GM12872 (cell line): ENCODE measurements at regions not wholly inside any gene's neighbourhood (a gene's known extent, or its start where the extent isn't known, plus 50 kb on each side); places are given as distances from the start of the nearest gene placed in this dataset.

Experiments used
- TF ChIP-seq, protein P1 (sequence below): IDR thresholded peaks from 3 replicates; pipeline ENCODE4 v1.5.1; 2011; ENCODE audit warnings: low read depth, mild to moderate bottlenecking, low read length, moderate library complexity; ENCODE audit not compliant: insufficient read depth

DNA sequence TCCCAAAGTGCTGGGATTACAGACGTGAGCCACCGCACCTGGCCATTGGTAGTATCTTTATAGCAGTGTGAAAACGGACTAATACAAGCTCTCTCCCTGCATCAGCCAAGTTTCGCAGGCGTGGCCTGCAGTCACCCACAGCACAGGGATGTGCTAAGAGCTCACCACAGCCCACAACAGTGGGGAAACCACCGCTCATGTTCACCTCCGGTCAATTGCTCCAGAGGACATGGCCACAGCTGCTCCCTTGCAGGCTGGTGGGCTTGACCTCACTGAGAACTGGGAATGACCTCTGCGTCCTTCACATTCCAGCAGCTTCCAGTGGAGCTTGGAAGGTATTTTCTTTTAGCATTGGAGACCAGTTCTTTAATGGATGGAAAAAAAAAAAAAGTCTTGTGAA, 156.4 kb downstream of the KCTD15 start:
- TF ChIP-seq, protein P1, sequence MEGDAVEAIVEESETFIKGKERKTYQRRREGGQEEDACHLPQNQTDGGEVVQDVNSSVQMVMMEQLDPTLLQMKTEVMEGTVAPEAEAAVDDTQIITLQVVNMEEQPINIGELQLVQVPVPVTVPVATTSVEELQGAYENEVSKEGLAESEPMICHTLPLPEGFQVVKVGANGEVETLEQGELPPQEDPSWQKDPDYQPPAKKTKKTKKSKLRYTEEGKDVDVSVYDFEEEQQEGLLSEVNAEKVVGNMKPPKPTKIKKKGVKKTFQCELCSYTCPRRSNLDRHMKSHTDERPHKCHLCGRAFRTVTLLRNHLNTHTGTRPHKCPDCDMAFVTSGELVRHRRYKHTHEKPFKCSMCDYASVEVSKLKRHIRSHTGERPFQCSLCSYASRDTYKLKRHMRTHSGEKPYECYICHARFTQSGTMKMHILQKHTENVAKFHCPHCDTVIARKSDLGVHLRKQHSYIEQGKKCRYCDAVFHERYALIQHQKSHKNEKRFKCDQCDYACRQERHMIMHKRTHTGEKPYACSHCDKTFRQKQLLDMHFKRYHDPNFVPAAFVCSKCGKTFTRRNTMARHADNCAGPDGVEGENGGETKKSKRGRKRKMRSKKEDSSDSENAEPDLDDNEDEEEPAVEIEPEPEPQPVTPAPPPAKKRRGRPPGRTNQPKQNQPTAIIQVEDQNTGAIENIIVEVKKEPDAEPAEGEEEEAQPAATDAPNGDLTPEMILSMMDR: no peak

- TF ChIP-seq, protein P1: no peak
These were observed 156.9 kb downstream of the KCTD15 start for GRCh38 chr19:33953592-33953991.

GRCh38 chr19:33954686-33955085, 158.0 kb downstream of the KCTD15 start:
- TF ChIP-seq, protein P1: no peak

GRCh38 chr19:33956941-33957340, 160.3 kb downstream of the KCTD15 start:
- TF ChIP-seq, protein P1: no peak

DNA sequence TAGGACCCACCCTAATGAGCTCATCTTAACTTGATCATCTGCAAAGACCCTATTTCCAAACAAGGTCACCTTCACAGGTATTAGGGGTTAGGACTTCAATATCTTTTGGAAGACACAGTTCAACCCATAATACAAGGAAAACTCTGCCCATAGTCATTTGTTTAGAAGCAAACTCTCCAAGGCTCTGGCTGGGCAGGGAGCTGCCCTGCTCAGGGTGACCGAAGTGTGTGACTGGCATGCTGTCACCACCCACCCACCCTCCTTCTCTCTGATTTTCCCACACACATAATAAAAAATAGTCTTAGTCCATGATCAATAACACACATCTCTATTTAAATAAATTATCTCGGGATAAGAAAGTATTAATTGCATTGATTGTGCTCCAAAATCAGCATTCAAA, 161.1 kb downstream of the KCTD15 start:
- TF ChIP-seq, protein P1: no peak

DNA sequence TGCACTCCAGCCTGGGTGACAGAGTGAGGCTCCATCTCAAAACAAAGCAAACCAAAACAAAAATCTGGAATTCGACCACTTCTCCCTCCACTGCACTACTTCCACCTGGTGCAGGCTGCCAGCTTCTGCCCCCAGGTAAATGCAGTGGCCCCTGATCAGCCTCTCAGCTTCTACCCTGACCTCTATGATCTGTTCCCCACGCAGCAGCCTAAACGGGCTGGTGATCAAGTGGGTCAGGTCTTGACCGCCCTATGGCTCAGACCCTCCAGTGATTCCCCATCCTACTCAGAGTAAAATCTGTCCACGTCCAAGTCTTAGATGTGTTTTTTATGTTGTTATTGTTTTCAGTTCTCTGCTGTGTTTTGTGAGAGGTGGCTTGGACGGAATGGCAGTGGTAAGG, 163.9 kb downstream of the KCTD15 start:
- TF ChIP-seq, protein P1: no peak

DNA sequence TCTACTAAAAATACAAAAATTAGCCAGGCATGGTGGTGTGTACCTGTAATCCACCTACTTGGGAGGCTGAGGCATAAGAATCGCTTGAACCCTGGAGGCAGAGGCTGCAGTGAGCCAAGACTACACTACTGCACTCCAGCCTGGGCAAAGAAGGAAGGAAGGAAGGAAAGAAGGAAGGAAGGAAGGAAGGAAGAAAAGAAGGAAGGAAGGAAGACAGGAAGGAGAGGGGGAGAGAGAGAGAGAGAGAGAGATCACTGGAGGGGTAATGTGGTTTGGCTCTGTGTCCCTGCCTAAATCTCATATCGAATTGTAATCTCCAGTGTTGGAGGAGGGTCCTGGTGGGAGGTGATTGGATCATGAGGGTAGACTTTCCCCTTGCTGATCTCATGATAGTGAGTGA, 165.5 kb downstream of the KCTD15 start:
- TF ChIP-seq, protein P1: no peak

- TF ChIP-seq, protein P1: no peak
These were observed 166.8 kb downstream of the KCTD15 start for GRCh38 chr19:33963514-33963913.
